ENCODE measurements at regions not wholly inside any gene's neighbourhood (a gene's known extent, or its start where the extent isn't known, plus 50 kb on each side); places are given as distances from the start of the nearest gene placed in this dataset.

GRCh38 chr5:57338068-57338867 is 144.3 kb downstream of the ACTBL2 start:
- ATAC-seq (ENCODE audit: low FRiP score) = no peak
- TF ChIP-seq, protein P1, sequence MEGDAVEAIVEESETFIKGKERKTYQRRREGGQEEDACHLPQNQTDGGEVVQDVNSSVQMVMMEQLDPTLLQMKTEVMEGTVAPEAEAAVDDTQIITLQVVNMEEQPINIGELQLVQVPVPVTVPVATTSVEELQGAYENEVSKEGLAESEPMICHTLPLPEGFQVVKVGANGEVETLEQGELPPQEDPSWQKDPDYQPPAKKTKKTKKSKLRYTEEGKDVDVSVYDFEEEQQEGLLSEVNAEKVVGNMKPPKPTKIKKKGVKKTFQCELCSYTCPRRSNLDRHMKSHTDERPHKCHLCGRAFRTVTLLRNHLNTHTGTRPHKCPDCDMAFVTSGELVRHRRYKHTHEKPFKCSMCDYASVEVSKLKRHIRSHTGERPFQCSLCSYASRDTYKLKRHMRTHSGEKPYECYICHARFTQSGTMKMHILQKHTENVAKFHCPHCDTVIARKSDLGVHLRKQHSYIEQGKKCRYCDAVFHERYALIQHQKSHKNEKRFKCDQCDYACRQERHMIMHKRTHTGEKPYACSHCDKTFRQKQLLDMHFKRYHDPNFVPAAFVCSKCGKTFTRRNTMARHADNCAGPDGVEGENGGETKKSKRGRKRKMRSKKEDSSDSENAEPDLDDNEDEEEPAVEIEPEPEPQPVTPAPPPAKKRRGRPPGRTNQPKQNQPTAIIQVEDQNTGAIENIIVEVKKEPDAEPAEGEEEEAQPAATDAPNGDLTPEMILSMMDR (IDR thresholded peaks at IDR 0.05) = no peak
- no peak for DNase-seq (ENCODE audit: low spot score)

GRCh38 chr5:57335092-57335660 is 147.4 kb downstream of the ACTBL2 start:
- ATAC-seq (ENCODE audit: low FRiP score) = no peak
- TF ChIP-seq, protein P1 (IDR thresholded peaks at IDR 0.05) = no peak
- no peak for DNase-seq (ENCODE audit: low spot score)

DNA sequence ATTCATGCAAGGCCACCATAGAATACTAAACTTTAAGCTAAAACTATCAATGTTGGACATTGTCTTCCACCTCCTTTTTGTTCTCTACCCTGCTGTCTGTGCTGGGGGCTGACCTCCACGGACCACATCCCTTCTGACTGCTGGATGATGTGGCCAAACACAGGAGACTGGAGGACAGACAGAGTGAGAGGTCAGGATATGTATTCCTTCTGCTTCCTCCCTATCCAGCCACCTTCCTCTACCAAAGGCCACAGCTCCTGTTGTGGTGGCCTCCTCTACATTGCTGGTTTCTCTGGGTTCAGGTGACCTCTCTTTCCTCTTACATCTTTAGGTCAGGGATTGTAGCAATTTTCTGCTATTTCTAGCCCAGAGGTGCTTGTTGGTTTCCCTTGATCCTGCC is 148.1 kb downstream of the ACTBL2 start:
- ATAC-seq (ENCODE audit: low FRiP score) (no peak), DNase-seq (ENCODE audit: low spot score) (no peak)
- TF ChIP-seq, protein P1 (IDR thresholded peaks at IDR 0.05) = no peak

DNA sequence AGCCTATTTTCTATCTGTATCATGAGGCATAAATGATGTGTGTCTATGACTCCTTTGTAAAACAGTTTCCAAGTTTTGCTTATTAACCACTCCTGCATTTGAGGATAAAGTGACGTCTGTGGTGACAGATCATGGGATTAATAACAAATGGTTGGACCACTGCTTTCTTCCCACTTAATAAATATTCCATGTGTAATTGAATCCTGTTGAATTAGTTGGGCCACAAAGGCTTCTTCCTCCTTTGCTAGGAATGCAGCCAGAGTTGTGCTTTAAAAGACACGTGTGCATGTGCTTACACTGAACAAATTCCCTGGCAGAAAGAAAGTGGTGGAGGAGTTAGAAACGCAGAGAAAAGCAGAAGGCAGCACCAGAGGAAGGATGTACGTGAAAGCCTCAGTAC is 150.2 kb downstream of the ACTBL2 start:
- TF ChIP-seq, protein P1 (IDR thresholded peaks at IDR 0.05) = no peak
- ATAC-seq (ENCODE audit: low FRiP score) (no peak), DNase-seq (ENCODE audit: low spot score) (no peak)

DNA sequence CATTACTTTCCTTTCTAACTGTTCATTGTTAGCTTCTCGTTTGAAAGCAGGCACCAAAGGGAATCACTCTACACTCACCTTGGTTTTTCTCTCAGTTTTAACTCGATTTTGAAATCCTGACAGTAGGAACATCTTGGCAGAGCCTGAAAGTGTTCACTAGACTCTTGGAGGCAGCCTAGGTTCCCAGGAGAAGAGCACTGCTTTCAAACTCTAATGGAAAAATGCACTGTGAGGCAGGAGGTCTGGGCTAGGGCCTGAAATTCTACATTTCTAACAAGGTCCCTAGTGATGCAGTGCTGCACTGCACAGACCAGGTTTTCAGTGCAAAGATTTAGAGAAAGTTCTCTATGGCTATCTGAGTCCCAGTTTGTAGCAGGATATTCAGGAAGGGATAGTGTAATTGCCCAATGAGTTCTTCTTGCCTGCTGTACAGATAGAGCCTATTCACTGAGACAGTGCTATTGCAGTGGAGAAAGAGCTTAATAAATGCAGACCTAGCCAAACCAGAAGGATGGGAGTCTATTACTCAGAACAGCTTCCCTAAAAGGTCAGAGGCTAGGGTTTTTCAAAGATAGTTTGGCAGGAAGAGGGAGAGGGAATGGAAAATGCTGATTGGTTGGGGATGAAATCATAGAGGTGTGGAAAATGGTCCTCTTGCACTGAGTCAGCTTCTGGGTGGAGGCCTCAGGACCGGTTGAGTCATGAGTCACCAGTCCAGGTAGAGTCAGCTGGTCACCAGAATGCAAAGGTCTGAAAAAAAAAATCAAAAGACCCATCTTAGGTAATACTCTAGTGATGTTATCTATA is 153.9 kb downstream of the GPBP1 start:
- no peak for DNase-seq (ENCODE audit: low spot score)
- TF ChIP-seq, protein P1 (IDR thresholded peaks at IDR 0.05) = no peak
- ATAC-seq (ENCODE audit: low FRiP score) = peak; percentile 48

GRCh38 chr5:57325678-57326397 is 152.0 kb downstream of the GPBP1 start:
- no peak for DNase-seq (ENCODE audit: low spot score)
- ATAC-seq (ENCODE audit: low FRiP score) = no peak
- TF ChIP-seq, protein P1 (IDR thresholded peaks at IDR 0.05) = no peak
